ENCODE measurements at regions not wholly inside any gene's neighbourhood (a gene's known extent, or its start where the extent isn't known, plus 50 kb on each side); places are given as distances from the start of the nearest gene placed in this dataset.

- no peak for TF ChIP-seq CTCF (conservative IDR thresholded peaks at IDR 0.05; ENCODE audit: low read length)
- TF ChIP-seq EZH2phosphoT487 (IDR thresholded peaks at IDR 0.05; ENCODE audit: borderline replicate concordance) = no peak
Measured at GRCh38 chr10:33807531-33808359, 473.3 kb upstream of the NRP1 start.
